WTC11 (cell line): ENCODE measurements at regions not wholly inside any gene's neighbourhood (a gene's known extent, or its start where the extent isn't known, plus 50 kb on each side); places are given as distances from the start of the nearest gene placed in this dataset.
A peak's percentile ranks its signal among the peaks of the same experiment; 100 is the strongest.

Experiments used
- ATAC-seq: fragments of 200-7000 bp; cut with Tn5 transposase; 2 replicates; pipeline ENCODE4 v1.10.0; 2021; ENCODE audit warnings: mild to moderate bottlenecking, moderate library complexity
- CTCF ChIA-PET: fragments of 300-600 bp; sonication (Branson Sonifier 250); formaldehyde crosslinking; loops from one replicate; lab custom pipeline; 2021; ENCODE audit warnings: antibody characterized with exemption; lab: Charles Lee
- POLR2A ChIA-PET: fragments of 350-600 bp; sonication (Branson Sonifier 250); formaldehyde crosslinking; loops from one replicate; lab custom pipeline; 2021; ENCODE audit warnings: antibody characterized with exemption; lab: Charles Lee
- DNase-seq: peaks from one replicate; pipeline ENCODE4 v3.0.0; 2021; ENCODE audit warnings: low spot score
- H3K27ac Mint-ChIP-seq: 2 replicates; pipeline ENCODE4 v1.8.0; 2021; ENCODE audit warnings: mixed read lengths
- H3K27me3 Mint-ChIP-seq: 2 replicates; pipeline ENCODE4 v1.8.0; 2021; ENCODE audit warnings: low read depth, mild to moderate bottlenecking, moderate library complexity, mixed read lengths
- H3K36me3 Mint-ChIP-seq: 2 replicates; pipeline ENCODE4 v1.8.0; 2021; ENCODE audit warnings: mixed read lengths
- H3K4me1 Mint-ChIP-seq: 2 replicates; pipeline ENCODE4 v1.8.0; 2022; ENCODE audit warnings: mixed read lengths
- H3K4me3 Mint-ChIP-seq: 2 replicates; pipeline ENCODE4 v1.8.0; 2021; ENCODE audit warnings: mild to moderate bottlenecking, moderate library complexity, mixed read lengths
- H3K9me3 Mint-ChIP-seq: 2 replicates; pipeline ENCODE4 v1.8.0; 2021; ENCODE audit warnings: mixed read lengths
- E2F1 ChIP-seq: sonication (generic); formaldehyde crosslinking; IDR thresholded peaks from 2 replicates; pipeline ENCODE4 v1.8.0; 2022; ENCODE audit warnings: mild to moderate bottlenecking, missing genetic modification reagents
- ELF4 ChIP-seq: sonication (generic); formaldehyde crosslinking; IDR thresholded peaks from 2 replicates; pipeline ENCODE4 v1.8.1; 2022; ENCODE audit warnings: low read depth, mild to moderate bottlenecking, moderate library complexity, missing genetic modification reagents
- ERG ChIP-seq: fragments of 250-450 bp; sonication (Bioruptor Pico); IDR thresholded peaks from 2 replicates; pipeline ENCODE4 v1.8.0; 2021; ENCODE audit warnings: mild to moderate bottlenecking
- HMGXB4 ChIP-seq: sonication (generic); formaldehyde crosslinking; IDR thresholded peaks from 2 replicates; pipeline ENCODE4 v1.8.1; 2023; ENCODE audit warnings: mild to moderate bottlenecking, moderate library complexity, missing genetic modification reagents
- IRF2 ChIP-seq: sonication (generic); formaldehyde crosslinking; IDR thresholded peaks from 2 replicates; pipeline ENCODE4 v1.8.0; 2022; ENCODE audit warnings: low read depth, missing genetic modification reagents, borderline replicate concordance
- NFE2L1 ChIP-seq: sonication (generic); formaldehyde crosslinking; IDR thresholded peaks from 2 replicates; pipeline ENCODE4 v1.8.1; 2023; ENCODE audit warnings: missing genetic modification reagents
- NR2C2 ChIP-seq: sonication (generic); formaldehyde crosslinking; IDR thresholded peaks from 2 replicates; pipeline ENCODE4 v1.8.0; 2022; ENCODE audit warnings: mild to moderate bottlenecking, missing genetic modification reagents
- STAT6 ChIP-seq: sonication (generic); formaldehyde crosslinking; conservative IDR thresholded peaks from 2 replicates; pipeline ENCODE4 v1.8.1; 2023; ENCODE audit warnings: mild to moderate bottlenecking, low read depth, missing genetic modification reagents, moderate library complexity
- TEAD4 ChIP-seq: sonication (generic); formaldehyde crosslinking; IDR thresholded peaks from 2 replicates; pipeline ENCODE4 v1.8.0; 2022; ENCODE audit warnings: mild to moderate bottlenecking, missing genetic modification reagents
- ZNF138 ChIP-seq: sonication (generic); formaldehyde crosslinking; conservative IDR thresholded peaks from 2 replicates; pipeline ENCODE4 v1.8.1; 2022; ENCODE audit warnings: mild to moderate bottlenecking, moderate library complexity, missing genetic modification reagents
- ZNF219 ChIP-seq: sonication (generic); formaldehyde crosslinking; IDR thresholded peaks from 2 replicates; pipeline ENCODE4 v1.8.0; 2023; ENCODE audit warnings: missing genetic modification reagents, mild to moderate bottlenecking, borderline replicate concordance
- ZNF425 ChIP-seq: fragments of 250-450 bp; sonication (Bioruptor Pico); conservative IDR thresholded peaks from 2 replicates; pipeline ENCODE4 v1.9.0; 2021; ENCODE audit warnings: mild to moderate bottlenecking
- ZNF671 ChIP-seq: fragments of 250-450 bp; sonication (Bioruptor Pico); IDR thresholded peaks from 2 replicates; pipeline ENCODE4 v1.8.0; 2021; ENCODE audit warnings: mild to moderate bottlenecking
- TF ChIP-seq, protein P1 (sequence below): sonication (generic); formaldehyde crosslinking; IDR thresholded peaks from 2 replicates; pipeline ENCODE4 v1.8.0; 2023; ENCODE audit warnings: missing genetic modification reagents, mild to moderate bottlenecking, borderline replicate concordance
- TF ChIP-seq, protein P2 (sequence below): sonication (generic); formaldehyde crosslinking; IDR thresholded peaks from 2 replicates; pipeline ENCODE4 v1.8.1; 2022; ENCODE audit warnings: low read depth, missing genetic modification reagents, borderline replicate concordance

- TF ChIP-seq, protein P1, sequence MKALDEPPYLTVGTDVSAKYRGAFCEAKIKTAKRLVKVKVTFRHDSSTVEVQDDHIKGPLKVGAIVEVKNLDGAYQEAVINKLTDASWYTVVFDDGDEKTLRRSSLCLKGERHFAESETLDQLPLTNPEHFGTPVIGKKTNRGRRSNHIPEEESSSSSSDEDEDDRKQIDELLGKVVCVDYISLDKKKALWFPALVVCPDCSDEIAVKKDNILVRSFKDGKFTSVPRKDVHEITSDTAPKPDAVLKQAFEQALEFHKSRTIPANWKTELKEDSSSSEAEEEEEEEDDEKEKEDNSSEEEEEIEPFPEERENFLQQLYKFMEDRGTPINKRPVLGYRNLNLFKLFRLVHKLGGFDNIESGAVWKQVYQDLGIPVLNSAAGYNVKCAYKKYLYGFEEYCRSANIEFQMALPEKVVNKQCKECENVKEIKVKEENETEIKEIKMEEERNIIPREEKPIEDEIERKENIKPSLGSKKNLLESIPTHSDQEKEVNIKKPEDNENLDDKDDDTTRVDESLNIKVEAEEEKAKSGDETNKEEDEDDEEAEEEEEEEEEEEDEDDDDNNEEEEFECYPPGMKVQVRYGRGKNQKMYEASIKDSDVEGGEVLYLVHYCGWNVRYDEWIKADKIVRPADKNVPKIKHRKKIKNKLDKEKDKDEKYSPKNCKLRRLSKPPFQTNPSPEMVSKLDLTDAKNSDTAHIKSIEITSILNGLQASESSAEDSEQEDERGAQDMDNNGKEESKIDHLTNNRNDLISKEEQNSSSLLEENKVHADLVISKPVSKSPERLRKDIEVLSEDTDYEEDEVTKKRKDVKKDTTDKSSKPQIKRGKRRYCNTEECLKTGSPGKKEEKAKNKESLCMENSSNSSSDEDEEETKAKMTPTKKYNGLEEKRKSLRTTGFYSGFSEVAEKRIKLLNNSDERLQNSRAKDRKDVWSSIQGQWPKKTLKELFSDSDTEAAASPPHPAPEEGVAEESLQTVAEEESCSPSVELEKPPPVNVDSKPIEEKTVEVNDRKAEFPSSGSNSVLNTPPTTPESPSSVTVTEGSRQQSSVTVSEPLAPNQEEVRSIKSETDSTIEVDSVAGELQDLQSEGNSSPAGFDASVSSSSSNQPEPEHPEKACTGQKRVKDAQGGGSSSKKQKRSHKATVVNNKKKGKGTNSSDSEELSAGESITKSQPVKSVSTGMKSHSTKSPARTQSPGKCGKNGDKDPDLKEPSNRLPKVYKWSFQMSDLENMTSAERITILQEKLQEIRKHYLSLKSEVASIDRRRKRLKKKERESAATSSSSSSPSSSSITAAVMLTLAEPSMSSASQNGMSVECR (CRISPR knock-in tag), result no peak
Observed at GRCh38 chr6:10310826-10311225, 104.0 kb downstream of the TFAP2A start (continued).

DNA sequence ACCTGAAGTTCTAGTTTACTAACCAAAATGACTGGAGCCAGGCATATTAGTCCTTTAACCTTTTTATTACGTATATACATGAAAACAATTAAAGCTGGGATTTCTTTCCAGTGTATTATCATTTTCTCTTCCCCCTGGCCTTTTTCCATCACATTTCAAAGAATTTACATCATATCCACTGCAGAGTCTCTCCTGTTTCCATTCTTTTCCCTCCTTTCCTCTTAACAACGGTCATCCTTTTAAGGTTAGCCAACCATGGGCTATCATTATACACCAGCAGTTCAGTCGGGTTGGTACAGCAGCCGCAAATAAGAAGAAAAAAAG, 104.6 kb downstream of the TFAP2A start:
- DNase-seq, result no peak
- Mint-ChIP-seq H3K27ac (peak overlapping the region; percentile 1; the same call in 1 of the 2 replicates), H3K27me3 (peaks cover 9% of the 10 kb centered on the region; the same call in 1 of the 2 replicates), H3K4me1 (peaks cover 76% of the 10 kb centered on the region), H3K4me3 (no peak overlapping the region), H3K36me3 (no peaks in the 10 kb centered on the region)
- no peak for ATAC-seq
- no peak for TF ChIP-seq ERG (CRISPR knock-in tag)
- no peak for TF ChIP-seq IRF2 (CRISPR knock-in tag)
- TF ChIP-seq, protein P2, sequence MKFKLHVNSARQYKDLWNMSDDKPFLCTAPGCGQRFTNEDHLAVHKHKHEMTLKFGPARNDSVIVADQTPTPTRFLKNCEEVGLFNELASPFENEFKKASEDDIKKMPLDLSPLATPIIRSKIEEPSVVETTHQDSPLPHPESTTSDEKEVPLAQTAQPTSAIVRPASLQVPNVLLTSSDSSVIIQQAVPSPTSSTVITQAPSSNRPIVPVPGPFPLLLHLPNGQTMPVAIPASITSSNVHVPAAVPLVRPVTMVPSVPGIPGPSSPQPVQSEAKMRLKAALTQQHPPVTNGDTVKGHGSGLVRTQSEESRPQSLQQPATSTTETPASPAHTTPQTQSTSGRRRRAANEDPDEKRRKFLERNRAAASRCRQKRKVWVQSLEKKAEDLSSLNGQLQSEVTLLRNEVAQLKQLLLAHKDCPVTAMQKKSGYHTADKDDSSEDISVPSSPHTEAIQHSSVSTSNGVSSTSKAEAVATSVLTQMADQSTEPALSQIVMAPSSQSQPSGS (CRISPR knock-in tag), result no peak
- no peak for TF ChIP-seq ELF4 (CRISPR knock-in tag)
- no peak for TF ChIP-seq NR2C2 (CRISPR knock-in tag)
- no peak for TF ChIP-seq ZNF219 (CRISPR knock-in tag)
- no peak for TF ChIP-seq HMGXB4
- TF ChIP-seq TEAD4 (CRISPR knock-in tag), result no peak
- TF ChIP-seq, all 79 proteins: peak for 0
- peaks cover 4% of the 10 kb centered on the region; the same call in 1 of the 2 replicates for H3K9me3 Mint-ChIP-seq
- ChIA-PET CTCF (interaction anchor here (0.5 kb wide), 1 partner anchor 12 kb away, joined by 3 read pairs; no protein-coding TSS in a partner anchor), POLR2A (no interaction called here)

- DNase-seq (no peak), ATAC-seq (peak; percentile 23; the same call in 1 of the 2 replicates)
- Mint-ChIP-seq H3K36me3 (no peaks in the 10 kb centered on the region), H3K4me3 (no peak overlapping the region), H3K4me1 (peaks cover 70% of the 10 kb centered on the region), H3K27ac (no peak overlapping the region), H3K27me3 (peaks cover 9% of the 10 kb centered on the region; the same call in 1 of the 2 replicates), H3K9me3 (peaks cover 4% of the 10 kb centered on the region; the same call in 1 of the 2 replicates)
- ChIA-PET POLR2A (no interaction called here), CTCF (interaction anchor here (0.5 kb wide), 1 partner anchor 13 kb away, joined by 3 read pairs; no protein-coding TSS in a partner anchor)
- TF ChIP-seq ZNF425 (CRISPR knock-in tag) (no peak), ZNF219 (CRISPR knock-in tag) (no peak), TEAD4 (CRISPR knock-in tag) (no peak), NFE2L1 (no peak), STAT6 (CRISPR knock-in tag) (no peak), ZNF138 (CRISPR knock-in tag) (no peak), ZNF671 (CRISPR knock-in tag) (no peak), E2F1 (CRISPR knock-in tag) (no peak), NR2C2 (CRISPR knock-in tag) (no peak)
Observed at GRCh38 chr6:10309457-10310329, 105.2 kb downstream of the TFAP2A start.
